Caco-2 (cell line): ENCODE measurements at regions not wholly inside any gene's neighbourhood (a gene's known extent, or its start where the extent isn't known, plus 50 kb on each side); places are given as distances from the start of the nearest gene placed in this dataset.
A peak's percentile ranks its signal among the peaks of the same experiment; 100 is the strongest.

ENCODE experiments used
- BruUV-seq: library from RNA; stranded (reverse); fragments of 400-500 nt; replicated peaks from 2 replicates; lab custom pipeline; 2021; lab: Mats Ljungman, UMichigan
- CTCF ChIA-PET: fragments of 300-600 bp; sonication (Branson Sonifier 250); formaldehyde crosslinking; loops from one replicate; lab custom pipeline; 2022; ENCODE audit warnings: antibody characterized with exemption; lab: Charles Lee
- POLR2A ChIA-PET: fragments of 300-600 bp; sonication (Branson Sonifier 250); formaldehyde crosslinking; loops from one replicate; lab custom pipeline; 2022; ENCODE audit warnings: antibody characterized with exemption; lab: Charles Lee
- DNase-seq, 2 experiments: peaks; one replicate each; pipeline versions ENCODE4 v3.0.0 to v3.0.0-alpha.2; 2020 to 2022
- H3K27me3 ChIP-seq: replicated peaks from 2 replicates; pipeline ENCODE4 v1.6.0; 2011; ENCODE audit warnings: low read length; ENCODE audit not compliant: control insufficient read depth, insufficient read depth
- H3K36me3 ChIP-seq: 2 replicates; pipeline ENCODE4 v1.5.1; 2011; ENCODE audit warnings: low read length; ENCODE audit not compliant: control insufficient read depth, insufficient read depth
- H3K4me1 ChIP-seq: fragments of 250-450 bp; sonication (Bioruptor Pico); 2 replicates; pipeline ENCODE4 v1.5.1; 2020; ENCODE audit warnings: mild to moderate bottlenecking
- H3K4me3 ChIP-seq: 2 replicates; pipeline ENCODE4 v1.5.1; 2011; ENCODE audit warnings: low read depth, mild to moderate bottlenecking, control low read depth, low read length
- H3K9me3 ChIP-seq: fragments of 250-450 bp; sonication (Bioruptor Pico); 2 replicates; pipeline ENCODE4 v1.5.1; 2020; ENCODE audit warnings: mild to moderate bottlenecking, moderate library complexity
- H3K27ac Mint-ChIP-seq: one replicate; pipeline ENCODE4 v1.8.0; 2022; ENCODE audit warnings: mixed read lengths; ENCODE audit not compliant: unreplicated experiment
- H3K27me3 Mint-ChIP-seq: one replicate; pipeline ENCODE4 v1.8.0; 2022; ENCODE audit warnings: mixed read lengths; ENCODE audit not compliant: insufficient read depth, unreplicated experiment
- H3K36me3 Mint-ChIP-seq: one replicate; pipeline ENCODE4 v1.8.0; 2022; ENCODE audit warnings: mild to moderate bottlenecking, mixed read lengths; ENCODE audit not compliant: insufficient read depth, unreplicated experiment
- H3K4me1 Mint-ChIP-seq: one replicate; pipeline ENCODE4 v1.8.0; 2022; ENCODE audit warnings: low read depth, mixed read lengths; ENCODE audit not compliant: unreplicated experiment
- H3K4me3 Mint-ChIP-seq: one replicate; pipeline ENCODE4 v1.8.0; 2022; ENCODE audit warnings: mild to moderate bottlenecking, moderate library complexity, mixed read lengths; ENCODE audit not compliant: unreplicated experiment
- H3K9me3 Mint-ChIP-seq: one replicate; pipeline ENCODE4 v1.8.0; 2022; ENCODE audit warnings: mixed read lengths; ENCODE audit not compliant: unreplicated experiment
- CTCF ChIP-seq, 2 experiments: fragments of 200-600 bp in 1 of 2; IDR thresholded peaks; 1 replicate in 1 of 2; 2 replicates in 1 of 2; pipeline versions ENCODE4 v1.5.1 to v1.8.0; 2011 to 2022; ENCODE audit warnings: antibody characterized with exemption in 1 of 2, control low read depth in 1 of 2, inconsistent platforms in 1 of 2, low read depth in 1 of 2, low read length in 1 of 2, mild to moderate bottlenecking in 1 of 2, moderate library complexity in 1 of 2; ENCODE audit not compliant: insufficient read depth in 1 of 2, severe bottlenecking in 1 of 2, unreplicated experiment in 1 of 2
- intact Hi-C: fragments of 100-400 bp; cut with micrococcal nuclease; formaldehyde crosslinking; loops from one replicate; pipeline ENCODE4 v1.10.0; 2022; ENCODE audit not compliant: unreplicated experiment

GRCh38 chr18:26764586-26764985, 100.9 kb downstream of the AQP4 start:
- Mint-ChIP-seq H3K4me1 (no peaks in the 10 kb centered on the region), H3K27ac (no peak overlapping the region), H3K9me3 (no peaks in the 10 kb centered on the region), H3K36me3 (no peaks in the 10 kb centered on the region), H3K4me3 (peak overlapping the region; percentile 7), H3K27me3 (no peaks in the 10 kb centered on the region)
- H3K9me3 ChIP-seq, result no peaks in the 10 kb centered on the region
- TF ChIP-seq CTCF (IDR thresholded peaks at IDR 0.05; ENCODE audit: insufficient read depth in 1 of 2, low read depth in 1 of 2, low read length in 1 of 2, severe bottlenecking in 1 of 2, unreplicated experiment in 1 of 2), result no peak
- CTCF ChIA-PET, result no interaction called here
- no peak overlapping the region for H3K4me3 ChIP-seq
- intact Hi-C loops, result no loop called here
- POLR2A ChIA-PET, result no interaction called here
- peak in 1 of 2 experiments; percentile 36 for DNase-seq
- H3K4me1 ChIP-seq, result peaks cover 12% of the 10 kb centered on the region
- BruUV-seq, result no TSS peak
- H3K27me3 ChIP-seq, result no peaks in the 10 kb centered on the region
- H3K36me3 ChIP-seq, result no peaks in the 10 kb centered on the region

- ChIA-PET POLR2A (no interaction called here), CTCF (no interaction called here)
- H3K9me3 Mint-ChIP-seq, result no peaks in the 10 kb centered on the region
- H3K9me3 ChIP-seq, result no peaks in the 10 kb centered on the region
- no TSS peak for BruUV-seq
- no peaks in the 10 kb centered on the region for H3K36me3 ChIP-seq
- peaks cover 12% of the 10 kb centered on the region for H3K4me1 ChIP-seq
- peak overlapping the region; percentile 7 for H3K4me3 Mint-ChIP-seq
- H3K27me3 ChIP-seq, result no peaks in the 10 kb centered on the region
- no peaks in the 10 kb centered on the region for H3K27me3 Mint-ChIP-seq
- H3K36me3 Mint-ChIP-seq, result no peaks in the 10 kb centered on the region
- H3K4me3 ChIP-seq, result no peak overlapping the region
- no peaks in the 10 kb centered on the region for H3K4me1 Mint-ChIP-seq
- intact Hi-C loops, result no loop called here
- TF ChIP-seq CTCF (IDR thresholded peaks at IDR 0.05; ENCODE audit: insufficient read depth in 1 of 2, low read depth in 1 of 2, low read length in 1 of 2, severe bottlenecking in 1 of 2, unreplicated experiment in 1 of 2), result no peak
- no peak for DNase-seq
- H3K27ac Mint-ChIP-seq, result no peak overlapping the region
Observed at GRCh38 chr18:26764177-26764576, 101.3 kb downstream of the AQP4 start.

GRCh38 chr18:26763446-26764110, 101.9 kb downstream of the AQP4 start:
- intact Hi-C loops, result no loop called here
- Histone ChIP-seq H3K36me3 (no peaks in the 10 kb centered on the region), H3K4me1 (peaks cover 12% of the 10 kb centered on the region), H3K9me3 (no peaks in the 10 kb centered on the region), H3K4me3 (no peak overlapping the region), H3K27me3 (no peaks in the 10 kb centered on the region)
- ChIA-PET POLR2A (no interaction called here), CTCF (no interaction called here)
- no peak overlapping the region for H3K4me3 Mint-ChIP-seq
- H3K27me3 Mint-ChIP-seq, result no peaks in the 10 kb centered on the region
- BruUV-seq, result no TSS peak
- no peaks in the 10 kb centered on the region for H3K9me3 Mint-ChIP-seq
- TF ChIP-seq CTCF (IDR thresholded peaks at IDR 0.05; ENCODE audit: insufficient read depth in 1 of 2, low read depth in 1 of 2, low read length in 1 of 2, severe bottlenecking in 1 of 2, unreplicated experiment in 1 of 2), result no peak
- no peaks in the 10 kb centered on the region for H3K36me3 Mint-ChIP-seq
- H3K4me1 Mint-ChIP-seq, result no peaks in the 10 kb centered on the region
- no peak overlapping the region for H3K27ac Mint-ChIP-seq
- peak; percentile 4 to 45 for DNase-seq
